Stimulated activated CD4-positive, alpha-beta T cell treated with anti-CD3 and anti-CD28 coated beads, TNF-alpha, amount 100 ng/mL, for 24 hours (primary cell): ENCODE measurements at regions not wholly inside any gene's neighbourhood (a gene's known extent, or its start where the extent isn't known, plus 50 kb on each side); places are given as distances from the start of the nearest gene placed in this dataset.

Source experiments
- DNase-seq, 3 experiments: peaks; one replicate each; pipeline ENCODE4 v3.0.0-alpha.2; 2020; ENCODE audit warnings: low read depth in 3 of 3

DNA sequence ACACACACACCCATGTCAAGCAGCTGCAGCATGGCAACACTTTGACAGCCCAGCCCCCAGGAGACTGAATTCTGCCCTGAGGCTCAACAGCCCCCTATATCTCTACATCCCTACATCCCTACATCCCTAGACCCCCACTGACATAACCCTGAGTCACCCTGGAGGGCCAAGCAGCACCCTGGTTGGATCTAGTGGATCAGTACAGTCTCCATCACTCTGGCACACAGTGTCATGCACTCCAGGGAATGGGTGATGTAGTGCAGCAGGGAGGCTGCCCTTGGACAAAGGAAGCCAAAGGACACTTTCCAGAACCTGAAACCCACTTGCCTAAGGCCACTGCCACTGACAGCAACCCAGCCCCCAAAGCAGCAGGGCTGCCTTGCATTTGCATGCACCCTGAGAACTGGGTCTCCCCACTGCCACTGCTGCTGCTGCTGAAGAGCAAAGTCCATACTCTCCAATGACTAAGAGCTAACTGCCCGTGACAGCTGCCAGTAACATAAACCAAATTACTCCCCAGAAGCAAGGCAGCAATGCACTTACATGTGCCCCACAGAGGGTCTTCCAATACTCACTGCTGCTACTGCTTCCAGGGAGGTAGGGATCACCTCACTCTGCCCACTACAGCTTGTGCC, 681.6 kb upstream of the KLHL29 start:
- no peak for DNase-seq

DNA sequence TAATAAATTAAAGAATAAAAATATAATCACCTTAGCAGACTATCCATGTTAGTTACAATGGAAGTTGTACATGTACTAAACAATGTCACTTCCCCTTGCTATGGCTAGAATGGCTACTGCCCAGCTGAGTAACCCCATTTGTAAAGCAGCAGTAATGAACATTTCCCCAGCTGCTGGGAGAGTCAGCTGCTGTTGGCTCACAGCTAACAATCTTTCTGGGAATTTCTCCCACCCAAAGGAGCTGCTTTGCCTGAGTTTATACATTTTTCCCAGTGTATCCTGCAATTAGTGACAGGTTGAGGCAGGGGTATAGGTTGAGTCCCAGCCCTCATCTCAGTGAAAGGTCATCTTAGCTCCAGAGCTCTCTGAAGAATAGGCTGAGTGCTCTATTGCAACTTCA, 665.6 kb upstream of the KLHL29 start:
- no peak for DNase-seq

DNA sequence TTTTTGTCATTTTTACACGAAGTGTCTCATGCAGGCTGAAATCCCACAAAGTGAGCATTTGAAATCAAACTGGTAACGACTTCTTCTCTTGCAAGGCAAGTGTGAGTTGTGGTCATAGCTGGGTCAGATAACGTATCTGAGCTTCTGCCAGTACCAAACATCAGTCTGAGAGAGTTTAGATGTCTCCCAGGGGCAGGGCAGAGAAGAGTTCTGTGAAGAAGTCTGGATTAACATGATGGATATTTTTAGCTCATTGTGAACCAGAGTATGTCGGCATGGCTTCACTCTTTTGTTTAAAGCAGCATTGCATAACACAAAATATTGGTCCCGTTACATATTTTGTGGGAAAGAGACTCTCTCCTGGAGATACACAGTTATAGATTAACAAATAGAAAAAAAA, 655.5 kb upstream of the KLHL29 start:
- no peak for DNase-seq

DNA sequence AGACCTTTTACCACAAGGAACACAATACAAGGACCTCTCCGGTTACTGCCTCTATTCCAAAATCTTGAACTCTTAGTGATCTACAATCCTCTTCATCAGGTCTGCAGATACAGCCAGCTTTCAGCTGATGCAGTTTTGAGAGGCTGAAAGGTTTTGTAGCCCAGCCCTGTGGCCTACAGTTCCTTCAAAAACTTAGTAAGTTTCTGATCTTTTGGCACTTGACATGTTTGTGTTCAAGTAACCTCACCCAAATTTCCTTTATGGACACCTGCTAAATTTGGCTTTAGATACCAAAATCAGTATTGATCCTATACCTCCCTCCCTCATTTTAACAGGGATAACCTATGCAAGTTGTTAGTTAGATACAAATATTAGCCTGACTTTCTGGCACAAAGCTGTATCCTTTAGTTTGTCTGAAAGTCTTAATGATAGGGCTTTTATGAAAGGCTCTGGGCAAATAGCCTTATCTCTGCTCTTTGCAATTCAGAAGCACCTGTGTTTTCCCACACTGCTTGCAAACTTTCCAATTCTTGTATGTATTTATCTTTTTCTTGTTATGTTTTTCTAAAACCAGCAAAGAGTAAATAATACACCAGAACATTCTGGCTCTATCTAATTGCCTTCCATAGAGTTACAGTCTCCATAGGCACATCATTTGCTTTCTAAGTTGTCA, 650.5 kb upstream of the KLHL29 start:
- no peak for DNase-seq

DNA sequence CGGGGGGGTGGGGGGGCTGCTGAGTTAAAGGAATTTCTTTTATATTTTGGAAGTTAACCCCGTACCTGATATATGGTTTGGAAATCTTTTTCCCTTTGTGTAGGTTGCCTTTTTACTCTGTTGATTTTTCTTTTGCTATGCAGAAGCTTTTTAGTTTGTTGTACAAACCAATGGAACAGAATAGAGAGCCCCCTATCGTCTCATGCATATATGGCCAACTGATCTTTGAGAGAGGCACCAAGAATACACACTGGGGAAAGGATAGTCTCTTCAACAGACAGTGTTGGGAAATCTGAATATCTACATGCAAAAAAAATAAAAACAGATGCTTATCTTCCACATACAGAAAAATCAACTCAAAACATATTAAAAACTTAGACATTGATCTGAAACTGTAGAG, 647.8 kb upstream of the KLHL29 start:
- no peak for DNase-seq

DNA sequence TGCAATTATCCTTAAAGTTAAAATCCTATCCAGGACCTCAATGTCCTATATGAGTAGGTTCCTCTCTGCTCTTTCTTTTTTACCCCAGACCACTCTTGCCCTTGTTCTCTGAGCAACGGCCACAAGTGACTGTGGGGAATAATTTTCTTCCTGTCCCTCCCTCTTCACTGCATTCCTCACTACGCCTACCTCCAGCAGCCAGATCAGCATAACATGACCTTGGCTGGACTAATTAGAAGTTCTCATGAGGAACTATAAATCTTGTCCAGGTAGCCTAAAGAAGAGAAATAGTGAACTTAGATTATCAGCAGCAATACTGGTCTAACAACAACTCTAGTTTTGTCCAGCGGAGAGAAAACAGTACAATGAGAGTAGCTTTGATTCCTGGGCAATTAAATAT, 643.8 kb upstream of the KLHL29 start:
- no peak for DNase-seq

DNA sequence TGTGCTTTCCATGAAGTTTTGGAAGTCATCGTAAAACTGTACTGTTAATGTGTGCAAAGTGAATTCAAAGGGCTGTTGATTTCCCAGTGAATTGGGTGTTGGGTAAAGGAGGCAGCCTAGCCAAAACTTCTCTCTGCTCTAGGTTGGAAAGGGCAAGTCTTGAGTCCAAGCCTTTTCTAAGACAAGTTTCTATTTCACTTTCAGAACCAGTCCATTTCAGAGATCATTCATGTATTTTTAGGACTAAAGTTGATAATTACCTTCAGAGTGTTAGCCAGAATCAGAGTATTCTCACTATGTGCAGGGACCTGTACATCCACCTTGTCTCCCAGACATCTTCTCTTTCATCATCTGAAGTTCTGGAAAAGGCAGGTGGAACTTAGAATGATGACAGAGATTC, 636.1 kb upstream of the KLHL29 start:
- DNase-seq = no peak

DNA sequence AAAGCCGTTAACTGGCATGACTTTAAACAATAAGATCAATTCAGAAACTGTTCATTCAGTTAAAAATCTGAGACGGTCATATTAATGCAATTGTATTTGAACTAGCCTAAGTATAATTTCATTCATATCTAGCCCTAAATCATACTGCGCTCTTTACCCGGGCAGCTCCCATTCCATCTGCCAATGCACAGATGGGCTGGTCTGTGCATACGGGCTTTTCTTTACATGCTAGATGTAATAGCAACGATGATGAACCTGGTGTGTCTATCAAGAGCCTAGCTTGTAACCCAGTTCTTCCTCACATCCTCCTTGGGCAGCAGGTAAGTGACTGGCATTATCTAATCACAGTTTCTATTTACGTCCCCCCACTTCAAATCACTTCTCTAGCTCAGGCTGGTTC, 631.5 kb upstream of the KLHL29 start:
- no peak for DNase-seq

DNA sequence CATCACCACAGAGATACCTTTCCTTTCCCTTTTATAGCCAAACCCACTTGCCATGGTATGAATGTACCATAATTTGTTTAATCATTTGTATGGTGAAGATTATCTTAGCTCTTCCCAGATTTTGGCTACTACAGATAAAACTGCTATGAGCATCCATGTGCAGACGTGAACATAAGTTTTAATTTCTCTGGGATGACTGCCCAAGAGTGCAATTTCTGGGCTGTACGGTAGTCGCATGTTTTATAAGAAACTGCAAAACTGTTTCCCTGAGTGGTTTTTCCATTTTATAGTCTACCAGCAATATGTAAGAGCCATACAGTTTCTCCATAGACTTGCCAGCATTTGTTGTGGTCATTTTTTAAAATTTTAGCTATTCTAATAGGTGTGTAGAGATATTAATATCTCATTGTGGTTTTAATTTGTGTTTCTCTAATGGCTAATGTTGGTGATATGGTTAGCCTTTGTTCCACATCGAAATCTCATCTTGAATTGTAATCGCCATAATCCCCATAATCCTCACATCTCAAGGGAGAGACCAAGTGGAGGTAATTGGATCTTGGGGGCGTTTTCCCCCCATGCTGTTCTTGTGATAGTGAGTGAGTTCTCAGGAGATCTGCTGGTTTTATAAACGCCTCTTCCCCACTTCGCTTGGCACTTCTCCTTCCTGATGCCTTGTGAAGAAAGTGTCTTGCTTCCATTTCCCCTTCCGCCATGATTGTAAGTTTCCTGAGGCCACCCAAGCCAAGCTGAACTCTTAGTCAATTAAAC, 628.5 kb upstream of the KLHL29 start:
- no peak for DNase-seq

DNA sequence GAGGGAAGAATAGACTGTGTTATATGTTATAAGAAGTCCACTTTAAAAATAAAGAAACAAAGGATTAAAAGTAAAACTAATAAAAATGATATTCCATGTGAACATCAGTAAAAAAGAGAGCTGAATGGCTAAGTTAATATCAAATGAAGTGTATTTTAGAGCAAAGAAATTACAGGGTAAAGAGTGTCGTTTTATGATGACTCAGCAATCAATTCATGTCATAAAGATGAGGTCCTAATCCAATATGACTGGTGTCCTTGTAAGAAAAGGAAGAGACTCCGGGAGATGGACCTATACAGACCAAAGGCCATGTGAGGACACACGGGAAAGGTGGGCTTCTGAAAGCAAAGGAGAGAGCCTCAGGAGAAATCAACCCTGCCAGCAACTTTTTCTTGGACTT, 615.5 kb upstream of the KLHL29 start:
- no peak for DNase-seq

DNA sequence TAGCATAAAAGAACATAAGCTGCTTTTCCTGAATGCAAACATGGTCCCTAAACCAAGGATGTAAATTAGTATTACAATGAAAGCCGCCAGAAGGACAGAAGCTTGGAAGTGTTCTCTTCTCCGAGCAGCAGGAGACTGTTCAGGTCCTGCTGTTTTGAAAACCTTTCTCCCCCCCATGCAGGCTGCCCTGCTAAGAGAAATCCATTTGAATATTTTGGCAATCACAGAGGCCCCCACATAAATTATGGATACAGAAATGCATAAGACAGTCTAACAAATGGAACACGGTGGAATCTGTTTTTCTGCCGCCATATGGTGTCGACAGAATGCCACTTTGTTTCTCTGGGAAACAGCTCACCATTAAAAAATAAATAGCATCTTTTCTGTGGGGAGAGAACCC, 600.4 kb upstream of the KLHL29 start:
- DNase-seq = no peak

DNA sequence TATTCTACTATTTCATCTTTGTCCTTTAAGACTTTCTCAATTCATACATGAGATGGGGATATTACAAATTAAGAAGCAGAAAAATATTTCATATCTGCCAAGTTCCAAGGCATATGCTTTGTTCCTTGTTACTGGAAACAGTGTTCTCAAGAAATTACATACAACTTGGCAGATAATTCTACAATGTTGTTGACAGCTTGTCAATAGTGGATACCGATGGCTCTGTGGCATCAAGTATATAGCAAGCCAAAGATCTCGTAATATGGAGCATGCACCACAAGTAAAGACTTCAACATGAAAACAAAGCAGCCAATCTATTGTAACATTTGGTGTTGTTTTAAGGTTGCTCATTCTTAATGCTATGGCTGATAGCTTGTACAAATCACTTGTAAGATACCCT, 598.2 kb upstream of the KLHL29 start:
- no peak for DNase-seq

DNA sequence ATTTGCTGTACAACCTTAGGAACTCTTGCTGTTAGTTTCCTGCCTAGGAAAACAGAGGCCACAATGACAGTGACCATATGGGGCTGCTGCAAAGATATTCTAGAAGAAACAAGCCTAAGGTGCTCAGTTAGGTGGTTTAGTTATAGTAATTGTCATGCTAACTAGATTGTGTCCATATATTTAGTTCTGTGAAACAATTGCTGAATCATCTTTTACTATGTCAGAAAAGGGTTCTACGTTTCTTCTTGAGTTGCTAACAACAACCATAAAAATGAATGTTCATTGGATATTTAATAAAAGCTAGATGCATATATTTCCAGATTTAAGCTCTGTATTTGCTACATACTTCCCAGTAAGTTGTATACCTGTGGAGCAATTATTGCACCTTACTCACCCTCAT, 597.2 kb upstream of the KLHL29 start:
- no peak for DNase-seq

DNA sequence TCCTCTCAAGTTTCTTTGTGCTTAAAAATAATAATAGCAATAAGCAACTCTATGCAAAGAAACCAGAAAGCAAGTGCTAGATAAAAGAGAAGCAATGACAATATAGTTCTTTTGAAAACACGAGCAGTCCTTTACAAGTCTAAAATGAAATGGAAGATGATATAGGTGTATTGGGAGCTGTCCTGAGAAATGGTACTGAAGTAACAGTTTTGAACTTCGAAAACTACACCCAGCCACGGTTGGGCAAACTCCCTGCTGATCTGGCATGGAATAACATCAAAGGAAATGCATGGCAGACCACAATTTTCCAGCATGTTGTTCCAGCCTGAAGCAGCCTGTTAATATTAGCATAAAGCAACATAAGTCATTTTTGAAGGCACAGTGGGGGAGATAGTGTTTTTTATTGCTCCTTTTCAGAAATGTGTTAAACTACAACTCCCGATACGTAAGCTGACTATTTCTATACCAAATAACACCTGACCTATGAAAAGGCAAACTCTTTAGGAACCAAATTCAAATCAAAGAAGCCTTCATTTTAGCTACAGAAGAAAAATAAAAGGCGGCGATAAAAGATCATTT, 596.1 kb upstream of the KLHL29 start:
- no peak for DNase-seq

DNA sequence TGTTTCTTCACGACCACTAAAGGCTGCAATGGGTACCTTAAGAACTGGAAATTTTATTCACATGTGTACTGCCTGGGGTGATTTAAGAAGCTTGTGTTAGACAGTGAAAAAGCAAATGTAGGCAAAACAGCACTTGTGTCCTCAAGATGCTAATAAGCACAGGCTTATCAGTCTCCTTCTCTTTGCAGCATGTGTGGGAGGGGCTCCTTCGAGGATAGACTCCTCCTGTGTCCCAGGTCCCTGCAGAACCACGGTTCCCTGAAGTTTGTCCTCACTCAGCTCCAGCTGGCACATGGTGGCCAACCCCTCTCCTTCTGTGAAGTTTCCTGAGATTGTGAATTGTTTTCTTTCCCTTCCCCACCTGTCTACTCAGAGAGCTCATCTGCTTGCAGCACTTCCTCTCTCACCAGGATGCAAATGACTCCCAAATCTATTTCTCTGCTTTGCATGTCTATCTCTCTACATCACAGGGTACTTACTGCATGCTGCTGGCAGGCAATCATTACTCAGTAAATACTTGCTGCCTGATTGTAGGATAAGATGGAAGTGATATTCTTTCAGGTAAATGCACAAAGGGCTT, 589.6 kb upstream of the KLHL29 start:
- no peak for DNase-seq

DNA sequence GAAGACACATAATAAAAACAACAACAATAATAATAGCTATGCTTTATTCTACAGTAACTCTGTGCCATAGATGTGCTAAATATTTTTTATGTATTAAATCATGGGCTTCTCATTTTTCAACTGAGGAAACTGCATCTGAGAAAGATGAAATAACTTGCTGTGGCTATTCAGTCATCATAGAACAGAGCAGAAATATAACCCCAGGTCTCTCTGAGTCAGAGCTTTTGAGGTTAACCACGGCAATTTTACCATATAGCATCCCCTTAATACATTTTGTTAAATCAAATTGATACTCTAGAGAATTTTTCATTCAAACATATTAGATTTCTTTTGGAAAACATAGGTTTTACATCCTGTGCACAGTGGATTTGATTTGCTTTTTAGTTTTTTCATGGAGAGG, 586.6 kb upstream of the KLHL29 start:
- DNase-seq = no peak

DNA sequence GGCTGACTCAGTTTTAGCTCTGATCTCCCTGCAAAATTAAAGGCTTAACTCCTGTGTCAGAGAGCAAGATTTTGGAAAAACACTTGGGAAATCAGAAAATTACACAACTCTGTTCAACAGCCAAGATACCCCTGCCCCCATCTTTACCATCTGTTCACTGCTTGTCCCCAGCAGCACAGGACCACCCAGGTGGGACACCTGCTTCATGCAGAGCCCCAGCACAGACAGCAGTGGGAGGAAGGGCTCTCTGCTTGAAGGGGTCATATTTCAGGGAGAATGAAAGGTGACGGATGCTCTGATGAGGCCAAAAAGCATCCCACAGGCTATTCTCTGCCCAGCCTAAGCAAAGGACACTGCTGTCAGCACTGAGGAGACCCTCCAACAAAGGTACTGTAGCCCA, 584.6 kb upstream of the KLHL29 start:
- DNase-seq = no peak

DNA sequence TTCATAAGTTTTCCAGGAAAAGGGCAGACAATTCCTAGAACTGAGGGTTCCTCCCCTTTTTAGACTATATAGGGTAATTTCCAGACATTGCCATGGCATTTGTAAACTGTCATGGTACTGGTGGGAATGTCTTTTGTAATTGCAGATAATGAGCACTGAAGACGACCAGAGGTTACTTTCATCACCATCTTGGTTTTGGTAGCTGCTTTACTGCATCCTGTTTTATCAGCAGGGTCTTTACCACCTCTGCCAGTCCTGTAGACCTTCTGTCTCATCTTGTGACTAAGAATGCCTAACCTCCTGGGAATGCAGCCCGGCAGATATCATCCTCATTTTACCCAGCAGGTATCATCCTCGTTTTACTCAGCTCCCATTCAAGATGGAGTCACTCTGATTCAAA, 583.9 kb upstream of the KLHL29 start:
- DNase-seq = no peak

DNA sequence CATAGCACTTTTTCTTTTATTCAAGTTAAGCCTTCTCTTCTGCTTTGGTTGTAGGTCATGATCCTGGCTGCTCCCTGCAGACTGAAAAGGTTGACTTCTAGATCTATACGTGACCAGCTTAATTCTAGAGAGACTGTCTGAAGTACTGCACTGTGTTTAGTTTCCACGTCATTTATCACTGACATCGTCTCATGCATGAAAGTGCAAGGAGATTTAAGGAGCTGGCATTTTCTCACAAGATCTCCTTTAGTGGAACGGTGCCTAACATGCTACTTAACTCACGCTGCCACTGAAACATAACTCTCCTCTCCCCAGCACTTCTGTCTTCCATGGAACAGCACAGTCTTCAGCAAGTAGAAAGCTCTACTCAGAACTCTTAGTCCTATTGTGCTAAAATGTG, 583.0 kb upstream of the KLHL29 start:
- DNase-seq = no peak

DNA sequence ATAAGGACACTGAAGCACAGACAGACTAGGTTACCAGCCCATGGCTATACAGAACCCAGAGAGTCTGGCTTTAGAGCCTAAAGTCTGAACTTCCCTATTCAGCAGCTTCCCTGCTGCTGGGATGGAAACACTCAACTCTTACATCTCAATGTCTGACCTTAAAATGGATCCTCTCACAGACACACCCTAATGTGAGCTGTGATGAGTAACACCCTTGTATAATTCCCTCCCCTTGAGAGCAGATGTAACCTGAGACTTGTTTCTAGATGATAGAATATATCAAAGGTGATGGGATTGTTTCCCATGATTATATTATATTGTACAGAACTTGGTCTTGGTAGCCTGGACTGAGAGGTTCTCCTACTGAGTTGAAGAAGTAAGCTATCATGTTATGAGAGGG, 577.1 kb upstream of the KLHL29 start:
- no peak for DNase-seq

DNA sequence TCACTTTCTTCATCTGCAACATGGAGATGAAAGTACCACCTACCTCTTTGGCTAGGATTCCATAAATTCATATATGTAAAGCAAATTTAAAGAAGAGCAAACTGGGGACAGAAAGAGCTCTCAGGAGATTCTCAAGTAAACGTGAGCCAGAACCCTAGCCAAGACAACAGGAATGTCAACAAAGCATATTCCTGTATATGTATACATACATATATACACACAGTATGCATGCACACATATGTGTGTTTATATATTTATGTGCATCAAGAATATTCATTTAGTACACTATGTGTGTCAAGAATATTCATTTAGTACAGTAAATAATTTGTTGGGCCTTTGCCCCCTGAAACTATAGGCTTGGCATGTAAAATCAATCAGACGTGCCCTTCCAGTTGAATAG, 574.4 kb upstream of the KLHL29 start:
- DNase-seq = no peak

DNA sequence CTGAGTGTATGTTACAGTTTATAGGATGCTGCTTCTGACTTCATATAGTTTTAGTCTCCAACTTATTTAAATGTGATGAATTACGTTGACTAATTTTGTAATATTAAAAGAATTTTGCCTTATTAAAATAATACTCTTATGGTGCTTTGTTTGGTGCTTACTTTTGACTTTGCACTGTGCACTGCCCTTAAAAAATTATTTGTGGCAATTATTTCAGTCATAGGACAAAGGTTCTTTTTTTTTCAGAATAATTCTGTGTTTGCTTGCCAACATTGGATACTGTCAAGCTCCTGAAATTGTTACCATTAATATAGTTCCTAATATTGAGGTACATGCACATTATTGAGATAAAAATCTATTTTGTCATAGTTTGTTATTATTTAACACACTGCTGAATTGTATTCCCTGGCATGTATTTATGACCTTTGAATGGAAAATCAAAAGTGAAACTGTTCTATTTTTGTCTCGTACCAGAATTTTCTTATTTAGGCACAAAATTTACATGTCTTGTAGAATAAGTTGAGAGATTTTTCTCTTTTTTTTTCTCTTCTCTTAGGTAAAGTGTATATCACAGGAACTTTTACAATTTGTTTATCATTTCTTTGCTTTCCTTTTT, 572.8 kb upstream of the KLHL29 start:
- DNase-seq = no peak
